RCC 7860 (cell line): ENCODE measurements at regions not wholly inside any gene's neighbourhood (a gene's known extent, or its start where the extent isn't known, plus 50 kb on each side); places are given as distances from the start of the nearest gene placed in this dataset.

Source experiments
- DNase-seq: peaks from one replicate; pipeline ENCODE4 v3.0.0-alpha.2; 2015; ENCODE audit warnings: low spot score
- FAIRE-seq: peaks from 2 replicates; lab custom pipeline; 2012; peaks lifted over from hg19 to GRCh38; lab: Jason Lieb, UNC

DNA sequence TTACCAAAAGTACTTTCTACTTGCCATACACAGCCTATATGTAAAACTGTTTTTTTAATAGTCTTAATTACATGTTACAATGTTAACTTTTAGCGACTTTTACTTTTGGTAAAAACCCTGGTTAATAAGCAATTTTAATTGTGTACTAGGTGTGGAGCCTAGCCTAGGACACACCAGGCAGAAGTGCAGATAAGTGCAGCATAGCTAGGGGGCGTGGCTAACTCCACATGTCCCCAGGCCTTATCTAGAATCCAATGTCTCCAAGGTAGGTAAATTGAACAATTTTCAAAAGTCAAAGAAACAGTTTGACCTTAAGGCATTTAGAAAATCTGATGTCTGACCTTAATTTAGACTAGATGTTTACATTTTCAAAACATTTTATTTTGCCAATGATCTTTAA, 858.7 kb downstream of the CCSER2 start:
- FAIRE-seq, result no peak
- DNase-seq, result no peak

DNA sequence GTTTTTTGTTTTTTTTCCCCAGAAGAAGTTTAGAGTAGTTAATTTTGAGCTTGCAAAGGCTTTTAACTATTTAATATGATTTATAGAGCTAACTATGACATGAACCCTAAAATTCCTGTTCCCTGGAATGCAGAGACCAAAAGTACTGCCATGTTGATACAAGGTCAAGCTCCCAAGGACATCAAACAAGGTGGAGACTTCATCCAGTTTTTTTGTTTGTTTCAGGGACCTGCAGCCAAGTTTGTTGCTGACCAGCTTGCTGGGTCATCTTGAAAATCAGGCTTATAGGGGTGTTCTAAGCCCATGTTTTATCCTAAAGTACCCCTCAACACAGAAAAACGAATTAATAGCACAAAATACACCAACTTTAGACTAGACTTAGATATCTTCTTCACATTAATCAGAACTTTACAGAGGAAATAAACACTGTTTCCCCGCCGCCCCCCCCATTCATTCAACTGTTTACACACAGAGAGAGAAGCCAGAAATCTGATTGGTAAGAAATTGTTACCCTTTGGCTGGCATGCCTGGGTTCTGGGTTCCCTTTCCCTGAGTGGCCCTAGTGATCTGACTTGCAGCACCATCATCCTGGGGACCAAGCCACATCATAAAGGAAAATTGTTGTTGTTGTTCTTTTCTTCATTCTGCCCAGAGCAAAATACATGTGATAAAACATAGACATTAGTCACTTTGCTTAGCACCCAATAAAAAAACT, 860.5 kb downstream of the CCSER2 start:
- no peak for DNase-seq
- FAIRE-seq, result no peak

DNA sequence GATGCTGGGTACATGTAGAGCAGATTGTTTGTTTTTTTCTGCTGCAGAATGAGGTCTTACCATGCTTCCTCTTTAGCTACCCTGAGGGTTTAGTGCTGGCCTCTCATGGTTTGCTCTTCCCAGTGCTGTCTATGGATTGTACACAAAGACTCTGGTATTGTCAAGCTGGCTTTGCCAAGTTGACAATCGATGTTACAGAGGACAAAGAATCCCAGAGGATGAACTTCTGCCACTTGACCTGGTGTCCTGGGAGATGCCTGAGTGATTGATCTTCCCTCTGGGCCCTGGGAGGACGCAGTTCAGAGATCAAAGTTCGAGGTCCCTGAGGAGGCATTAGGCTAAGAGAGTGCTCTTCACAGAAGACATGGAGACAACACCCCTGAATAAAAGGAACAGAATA, 865.4 kb downstream of the CCSER2 start:
- FAIRE-seq (no peak), DNase-seq (no peak)

DNA sequence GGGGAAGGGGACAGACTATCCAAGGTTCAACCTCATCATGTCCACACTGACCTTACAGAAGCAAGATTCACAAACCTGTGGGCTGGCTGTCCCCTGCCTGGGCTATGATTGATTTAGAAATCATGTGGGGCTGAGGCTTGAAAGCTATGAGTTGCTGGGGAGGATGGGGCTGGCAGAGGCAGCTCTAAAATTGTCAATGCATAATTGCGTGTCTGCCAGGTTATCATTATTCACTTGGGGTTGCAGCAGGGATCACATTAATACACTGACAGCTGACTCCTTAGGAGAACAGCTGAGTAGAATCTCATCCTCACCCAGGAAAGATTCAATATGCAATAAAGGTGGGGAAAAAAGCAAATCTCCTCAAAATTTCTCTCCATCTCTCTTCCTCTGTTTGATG, 866.3 kb downstream of the CCSER2 start:
- DNase-seq (no peak), FAIRE-seq (no peak)

DNA sequence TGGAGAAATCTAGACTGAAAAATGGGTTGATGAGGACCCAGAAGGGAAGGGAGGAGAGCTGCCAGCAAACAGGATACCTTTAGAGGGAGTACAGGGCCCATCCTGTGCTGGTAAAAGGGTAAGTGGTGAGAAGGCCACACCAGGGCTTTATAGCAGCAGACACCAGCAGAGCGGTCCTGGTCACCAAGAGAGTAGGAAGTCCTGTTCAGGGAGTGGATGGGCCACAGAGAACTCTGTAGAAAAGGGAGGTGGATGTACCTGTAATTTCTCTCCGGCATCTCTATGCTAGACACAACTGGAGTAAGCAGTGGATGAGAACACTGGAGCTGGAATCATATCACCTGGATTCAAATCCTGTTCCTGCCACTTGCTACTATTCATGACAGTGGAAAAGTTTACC, 867.2 kb downstream of the CCSER2 start:
- FAIRE-seq (no peak), DNase-seq (no peak)

DNA sequence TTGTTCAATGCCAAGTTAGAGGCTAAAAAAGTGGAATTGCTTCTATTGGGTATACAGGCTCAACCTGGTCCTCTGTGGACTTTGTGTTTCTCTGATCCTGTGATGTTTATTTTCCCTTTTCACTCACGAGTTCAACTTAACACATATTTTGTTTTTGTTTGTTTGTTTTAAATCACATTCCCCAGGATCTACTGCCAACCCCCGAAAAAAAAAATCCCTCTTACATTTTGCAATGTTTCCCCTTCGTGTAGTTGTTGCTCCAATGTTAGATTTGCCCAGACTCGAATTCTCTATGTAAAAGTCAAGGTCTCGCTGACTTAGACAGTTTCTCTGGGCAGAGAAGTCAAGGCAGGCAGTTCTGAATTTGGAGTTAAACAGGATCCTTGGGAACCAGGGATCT, 876.4 kb downstream of the CCSER2 start:
- DNase-seq (no peak), FAIRE-seq (no peak)

DNA sequence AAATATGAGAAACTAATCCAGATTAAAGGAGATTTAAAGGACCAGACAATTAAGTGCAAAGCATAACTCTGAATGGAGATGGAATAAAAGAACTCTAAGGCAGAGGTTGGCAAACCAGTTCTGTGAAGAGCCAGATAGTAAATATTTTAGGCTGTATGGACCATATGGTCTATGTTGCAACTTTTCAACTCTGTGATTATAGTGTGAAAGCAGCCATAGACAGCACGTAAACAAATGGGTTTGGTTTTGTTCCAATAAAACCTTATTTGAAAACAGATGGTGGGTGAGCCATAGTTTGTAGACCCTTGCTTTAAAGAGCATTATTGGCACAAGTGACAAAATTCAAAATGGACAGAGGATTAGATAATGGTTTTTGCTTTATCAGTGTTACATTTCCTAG, 884.1 kb downstream of the CCSER2 start:
- DNase-seq (no peak), FAIRE-seq (no peak)

DNA sequence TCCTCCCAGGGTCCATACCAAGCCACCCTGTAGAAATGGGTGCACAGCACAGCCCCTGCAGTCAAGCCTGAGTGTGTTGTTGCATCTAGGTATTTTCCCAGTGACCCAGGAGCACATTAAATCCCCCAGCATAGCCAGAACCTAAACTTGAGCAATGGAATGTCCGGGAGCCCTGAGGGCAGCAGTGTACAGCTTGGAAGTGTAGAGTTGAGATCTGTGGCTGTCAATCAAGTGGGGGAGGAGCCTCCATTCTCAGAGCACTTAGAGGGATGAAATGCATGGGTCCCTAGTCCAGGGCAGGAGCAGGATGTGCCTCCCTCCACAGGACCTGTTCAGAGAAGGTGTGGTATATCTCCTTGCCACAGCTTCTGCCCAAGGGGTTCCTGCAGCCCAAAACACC, 885.1 kb downstream of the CCSER2 start:
- no peak for DNase-seq
- no peak for FAIRE-seq

DNA sequence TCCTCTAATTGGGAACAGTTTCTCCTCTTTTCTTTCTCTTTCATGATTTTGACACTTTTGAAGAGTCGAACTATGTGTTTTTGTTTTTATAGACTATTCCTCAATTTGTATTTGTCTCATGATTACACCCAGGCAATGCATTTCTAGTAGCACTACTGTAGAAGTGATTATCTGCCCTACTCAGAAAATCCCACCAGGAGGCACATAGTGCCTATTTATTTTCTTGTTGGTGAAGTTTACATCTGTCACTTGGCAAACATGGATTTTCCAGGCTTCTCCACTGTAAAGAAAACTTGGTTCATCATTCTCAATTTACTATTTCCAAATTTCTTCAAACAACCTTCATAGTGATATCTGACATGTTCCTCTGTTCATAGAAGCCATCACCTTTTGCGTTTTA, 893.9 kb downstream of the CCSER2 start:
- DNase-seq (no peak), FAIRE-seq (no peak)

DNA sequence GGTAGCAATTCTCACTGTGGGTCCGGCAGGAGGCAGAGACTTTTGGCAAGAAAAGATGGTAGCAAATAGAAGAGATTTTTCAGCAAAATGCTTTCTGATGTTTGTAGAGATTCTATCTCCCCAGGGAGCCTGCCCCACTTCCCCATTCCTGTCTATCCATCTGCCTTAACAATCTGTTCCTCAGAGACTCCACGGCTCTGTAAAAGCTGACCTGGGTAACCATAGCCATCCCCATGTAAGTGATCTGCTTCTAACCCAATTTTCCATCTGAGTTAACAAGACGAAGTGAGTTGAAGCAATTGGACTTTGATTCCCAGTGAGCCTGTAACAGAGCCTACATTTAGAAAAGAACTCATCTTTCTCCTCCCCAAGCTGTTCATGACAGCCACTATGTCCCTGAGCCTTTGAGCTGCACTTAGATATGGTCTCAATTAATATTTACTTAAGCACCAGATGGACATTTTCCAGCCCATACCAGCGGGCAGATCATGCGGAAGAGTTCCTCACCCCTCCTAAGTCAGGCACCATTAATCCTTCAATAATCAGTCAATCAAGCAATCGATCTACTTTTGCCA, 896.1 kb downstream of the CCSER2 start:
- DNase-seq, result no peak

DNA sequence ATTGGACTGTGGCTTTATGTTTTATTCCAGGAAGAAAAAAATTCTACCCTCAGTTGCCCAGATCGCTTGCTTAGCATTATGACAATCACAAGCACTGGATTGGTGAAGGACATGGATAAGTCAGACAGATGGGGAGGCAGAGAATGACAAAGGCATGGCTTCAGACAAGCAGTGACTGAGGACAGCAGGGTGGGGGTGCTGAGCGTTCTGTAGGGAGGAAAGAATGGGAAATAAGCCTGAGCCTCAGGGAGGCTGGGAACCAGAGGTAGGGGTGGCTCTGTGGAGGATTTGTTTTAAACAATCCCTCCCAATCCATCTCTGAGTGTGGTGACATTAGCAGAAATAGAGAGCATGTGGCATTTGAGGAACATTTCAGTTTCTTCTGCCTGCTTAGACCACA, 896.9 kb downstream of the CCSER2 start:
- FAIRE-seq, result no peak

More for the DNA sequence above, 896.1 kb downstream of the CCSER2 start:
- no peak for FAIRE-seq

DNA sequence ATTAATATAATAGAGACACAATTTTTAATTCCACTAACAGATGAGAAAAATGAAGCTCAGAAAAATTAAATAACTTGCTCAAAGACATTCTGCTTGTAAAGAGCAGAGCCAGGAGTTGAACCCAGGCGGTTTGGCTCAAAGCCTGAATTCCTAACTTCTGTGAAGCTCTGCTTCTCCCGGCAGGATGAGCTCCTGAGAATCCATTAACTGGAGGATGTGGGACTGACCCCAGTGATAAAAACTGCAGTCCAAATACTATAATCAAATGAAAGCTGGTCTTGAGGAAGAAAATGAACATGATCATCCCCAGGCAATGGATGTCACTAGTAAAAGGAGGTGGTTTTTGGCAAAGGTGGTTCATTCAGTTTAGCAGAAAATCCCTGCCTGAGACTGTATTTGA, 898.2 kb downstream of the CCSER2 start:
- FAIRE-seq, result no peak
- no peak for DNase-seq

More for the DNA sequence above, 896.9 kb downstream of the CCSER2 start:
- DNase-seq, result no peak

DNA sequence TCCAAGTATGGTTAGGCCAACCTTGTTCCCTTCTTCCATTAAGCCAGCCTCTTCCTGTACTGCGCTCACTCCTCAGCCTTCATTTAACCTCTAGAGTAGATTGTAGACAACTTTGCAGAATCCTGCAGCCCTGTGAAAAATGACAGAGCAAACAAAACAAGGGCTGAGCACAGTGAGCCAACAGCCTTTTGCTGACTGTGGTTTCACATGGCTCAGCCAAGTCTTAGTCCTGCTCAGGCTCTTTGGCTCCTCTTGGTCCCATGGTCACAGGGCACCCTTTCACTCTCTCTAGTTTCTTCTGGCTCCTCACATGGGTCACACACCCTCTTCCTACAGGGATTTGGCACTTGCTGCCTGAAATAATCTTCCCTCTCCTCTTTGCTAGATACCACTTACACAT, 900.3 kb downstream of the CCSER2 start:
- no peak for FAIRE-seq
- no peak for DNase-seq

DNA sequence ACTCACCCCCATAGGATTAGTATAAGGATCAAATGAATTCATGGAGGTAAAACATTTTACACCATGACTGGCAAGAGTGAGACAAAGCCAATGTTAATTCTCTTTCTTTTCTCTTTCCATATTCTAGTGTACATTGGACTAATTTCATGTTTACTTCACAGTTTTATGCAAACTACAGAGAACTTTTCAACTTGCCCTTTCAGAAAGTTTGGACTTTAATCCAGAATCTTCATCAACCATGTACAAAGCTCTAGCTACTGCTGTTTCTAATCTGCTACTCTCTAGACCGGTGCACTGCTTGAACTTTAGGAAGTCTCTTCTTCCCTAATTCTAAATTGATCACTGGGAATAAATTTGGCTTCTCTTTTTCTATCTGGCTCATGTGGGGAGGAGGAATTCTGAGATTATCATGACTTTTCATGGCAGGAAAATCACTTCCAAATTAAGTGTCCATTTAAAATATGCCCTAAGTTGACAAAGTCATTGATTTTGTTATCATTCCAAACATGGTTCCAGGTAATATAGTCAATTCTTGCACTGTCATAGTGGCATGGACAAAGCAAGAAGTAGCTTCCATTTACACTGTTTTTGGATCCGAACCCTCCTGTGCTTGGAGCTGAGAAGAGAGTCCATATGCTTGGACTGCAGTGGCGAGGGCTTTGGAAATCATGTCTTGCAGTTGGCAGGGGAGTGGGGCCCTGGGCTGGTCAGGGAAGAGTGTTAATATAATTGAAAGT, 903.3 kb downstream of the CCSER2 start:
- FAIRE-seq, result no peak
- DNase-seq, result no peak

DNA sequence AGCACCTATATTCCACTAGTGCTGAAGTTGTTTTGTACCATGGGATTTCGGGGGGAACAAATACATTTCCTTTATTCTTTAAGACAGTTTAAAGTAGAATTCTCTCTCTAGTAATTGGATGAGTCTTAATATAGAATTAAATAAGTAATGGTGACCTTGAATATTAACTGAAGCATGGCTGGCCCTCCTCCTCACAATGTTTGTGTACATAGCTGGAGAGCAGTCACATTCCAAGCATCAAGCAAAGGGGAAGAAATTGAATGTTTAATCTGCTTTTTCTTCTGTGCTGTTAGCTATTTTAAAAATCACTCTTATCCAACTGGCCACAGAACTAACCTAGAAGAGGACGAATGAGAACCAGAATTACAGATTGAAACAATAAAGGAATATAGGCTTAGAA, 906.9 kb downstream of the CCSER2 start:
- FAIRE-seq (no peak), DNase-seq (no peak)

DNA sequence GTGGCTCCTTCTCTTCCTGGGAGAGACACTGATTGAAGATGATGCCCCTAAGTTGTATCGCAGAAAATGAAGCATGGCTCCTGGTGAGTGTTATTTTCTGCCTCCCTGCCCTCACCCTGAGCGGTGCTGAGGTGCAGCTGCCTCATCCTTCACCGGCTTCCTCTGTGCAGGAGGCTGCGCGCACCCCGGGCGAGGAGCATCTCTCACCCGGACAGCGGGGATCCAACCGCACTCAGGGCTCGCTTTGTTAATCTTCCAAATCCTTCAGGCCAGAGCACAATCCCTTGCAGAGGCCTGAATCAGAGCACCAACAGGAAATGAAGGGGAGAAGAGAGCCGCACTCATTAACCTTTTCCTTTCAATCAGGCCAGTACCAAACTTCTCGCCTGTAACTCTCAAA, 910.3 kb downstream of the CCSER2 start:
- FAIRE-seq (no peak), DNase-seq (no peak)

DNA sequence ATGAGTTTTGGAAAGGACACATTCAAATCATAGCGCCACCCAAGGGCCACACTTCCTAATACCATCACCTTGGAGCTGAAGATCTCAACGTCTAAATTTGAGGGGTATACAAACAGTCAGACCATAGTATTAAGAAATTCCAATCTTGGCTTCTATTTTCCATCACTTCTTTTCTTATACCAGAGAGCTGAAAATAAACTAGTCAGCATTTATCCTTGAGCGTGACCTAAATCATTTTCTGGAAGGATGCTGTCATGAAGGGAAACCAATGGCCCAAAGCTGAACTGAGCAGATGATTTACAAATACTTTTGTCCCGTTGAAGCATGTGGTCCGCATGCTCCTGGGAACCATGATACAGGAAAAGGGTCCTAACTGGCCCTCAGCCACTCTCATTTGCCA, 921.9 kb downstream of the CCSER2 start:
- no peak for DNase-seq
- no peak for FAIRE-seq

DNA sequence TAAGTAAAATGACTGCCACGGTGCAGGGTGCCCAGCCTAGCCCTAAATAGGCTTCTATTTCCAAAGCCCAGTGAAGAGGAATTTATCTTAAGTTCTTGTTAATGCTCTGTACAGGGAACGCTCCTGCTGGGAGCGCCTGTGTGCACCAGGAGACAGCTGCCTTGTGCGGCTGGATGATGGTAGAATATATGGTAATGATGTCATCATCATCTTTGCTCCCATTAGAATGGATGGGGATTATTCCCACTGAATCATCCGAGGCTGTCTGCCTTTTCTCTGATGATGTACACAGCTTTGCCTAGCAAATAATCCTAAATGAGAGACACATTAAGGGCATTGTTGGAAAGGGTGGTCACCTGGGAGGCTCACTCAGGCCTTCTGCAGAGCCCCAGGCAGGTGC, 928.1 kb downstream of the CCSER2 start:
- FAIRE-seq (no peak), DNase-seq (no peak)

DNA sequence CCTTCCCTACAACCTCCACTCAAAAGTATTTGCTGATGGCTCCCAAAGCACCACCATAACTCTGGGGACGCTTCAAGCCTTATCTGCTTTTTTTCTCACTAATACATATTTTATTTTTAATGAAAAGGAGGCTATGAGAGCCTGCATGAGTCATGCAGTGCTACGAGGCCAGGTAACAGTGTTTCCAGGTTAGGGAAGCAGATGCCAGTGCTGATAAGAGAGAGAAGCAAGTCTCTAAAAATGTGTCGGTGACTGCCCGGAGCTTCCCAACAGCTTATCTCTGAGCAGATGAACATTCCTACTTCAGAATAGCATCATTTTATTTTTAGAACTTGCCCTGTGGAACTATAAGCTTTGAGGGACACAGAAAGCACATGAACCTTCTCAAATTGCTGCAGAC, 931.5 kb downstream of the CCSER2 start:
- no peak for FAIRE-seq
- no peak for DNase-seq

DNA sequence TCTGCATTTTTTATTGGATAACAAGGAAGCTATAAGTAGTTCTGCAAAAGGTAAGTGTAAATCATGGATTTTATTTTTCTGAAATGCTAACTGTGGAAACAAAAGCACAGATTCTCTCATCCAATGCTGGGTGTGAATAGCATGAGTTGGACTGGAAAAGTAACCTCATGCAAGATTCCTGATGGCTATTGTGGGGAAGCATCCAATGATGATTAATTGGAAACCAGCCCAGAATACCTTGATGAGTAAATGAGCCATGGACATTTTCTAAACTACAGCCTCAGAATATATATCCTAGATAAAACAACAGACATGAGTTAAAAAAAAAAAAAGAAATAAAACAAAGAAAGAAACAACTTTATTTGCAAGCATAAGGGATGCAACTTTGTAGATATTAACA, 934.6 kb downstream of the CCSER2 start:
- no peak for FAIRE-seq
- DNase-seq, result no peak

DNA sequence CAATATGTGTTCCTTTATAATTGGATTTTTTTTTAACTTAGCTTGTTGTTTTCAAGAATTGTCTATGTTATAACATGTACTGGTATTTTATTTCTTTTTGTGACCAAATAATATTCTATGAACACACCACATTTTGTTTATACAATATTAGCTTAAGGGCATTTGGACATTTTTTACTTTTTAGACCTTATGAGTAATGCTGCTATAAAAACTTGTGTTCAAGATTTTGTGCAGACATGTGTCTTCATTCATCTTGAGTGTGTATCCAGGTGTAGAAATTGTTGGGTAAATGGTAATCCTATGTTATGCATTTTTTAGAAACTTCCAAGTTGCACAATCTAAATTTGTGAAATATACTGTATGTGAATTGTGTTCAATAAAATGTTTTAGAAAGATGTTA, 936.7 kb downstream of the CCSER2 start:
- FAIRE-seq, result no peak
- DNase-seq, result no peak

DNA sequence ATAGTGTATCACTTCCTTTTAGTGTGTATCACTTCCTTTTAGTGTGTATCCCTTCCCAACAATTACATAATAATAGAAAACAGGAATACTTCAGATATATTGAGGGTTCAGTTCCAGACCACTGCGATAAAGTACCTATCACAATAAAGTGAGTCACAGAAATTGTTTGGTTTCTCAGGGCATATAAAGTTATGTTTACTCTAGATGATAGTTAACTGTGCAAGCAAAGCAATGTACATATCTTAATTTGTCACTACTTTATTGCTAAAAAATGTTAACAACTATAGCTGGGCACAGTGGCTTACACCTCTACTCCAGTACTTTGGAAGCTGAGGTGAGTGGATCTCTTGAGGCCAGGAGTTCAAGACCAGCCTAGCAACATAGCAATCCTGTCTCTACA, 938.4 kb downstream of the CCSER2 start:
- no peak for FAIRE-seq
- no peak for DNase-seq
